Ishikawa (cell line): ENCODE measurements at regions not wholly inside any gene's neighbourhood (a gene's known extent, or its start where the extent isn't known, plus 50 kb on each side); places are given as distances from the start of the nearest gene placed in this dataset.

Experiments used
- CEBPB ChIP-seq: IDR thresholded peaks from 2 replicates; pipeline ENCODE4 v1.6.1; 2012
- CREB1 ChIP-seq: IDR thresholded peaks from 2 replicates; pipeline ENCODE4 v1.6.1; 2012; ENCODE audit warnings: low read depth
- EGR1 ChIP-seq: IDR thresholded peaks from 2 replicates; pipeline ENCODE4 v1.6.1; 2012
- EP300 ChIP-seq: IDR thresholded peaks from 2 replicates; pipeline ENCODE4 v1.6.1; 2012; ENCODE audit warnings: borderline replicate concordance
- FOXM1 ChIP-seq: IDR thresholded peaks from 2 replicates; pipeline ENCODE4 v1.6.1; 2012; ENCODE audit warnings: low read depth, borderline replicate concordance
- NFIC ChIP-seq: IDR thresholded peaks from 2 replicates; pipeline ENCODE4 v1.6.1; 2012
- RAD21 ChIP-seq: IDR thresholded peaks from 2 replicates; pipeline ENCODE4 v1.6.1; 2012; ENCODE audit warnings: low read depth
- TAF1 ChIP-seq: IDR thresholded peaks from 2 replicates; pipeline ENCODE4 v1.6.1; 2012; ENCODE audit warnings: low read depth, mild to moderate bottlenecking
- TCF12 ChIP-seq: IDR thresholded peaks from 2 replicates; pipeline ENCODE4 v1.6.1; 2012; ENCODE audit warnings: low read depth
- TEAD4 ChIP-seq: IDR thresholded peaks from 2 replicates; pipeline ENCODE4 v1.6.1; 2012
- USF1 ChIP-seq: IDR thresholded peaks from 2 replicates; pipeline ENCODE4 v1.6.1; 2012
- YY1 ChIP-seq: IDR thresholded peaks from 2 replicates; pipeline ENCODE4 v1.6.1; 2012; ENCODE audit warnings: low read depth
- ZBTB7A ChIP-seq: IDR thresholded peaks from 2 replicates; pipeline ENCODE4 v1.6.1; 2012; ENCODE audit warnings: low read depth
- TF ChIP-seq, protein P1 (sequence below): IDR thresholded peaks from 2 replicates; pipeline ENCODE4 v1.6.1; 2012; ENCODE audit warnings: low read depth, mild to moderate bottlenecking
- TF ChIP-seq, protein P2 (sequence below): IDR thresholded peaks from 2 replicates; pipeline ENCODE4 v1.6.1; 2012

DNA sequence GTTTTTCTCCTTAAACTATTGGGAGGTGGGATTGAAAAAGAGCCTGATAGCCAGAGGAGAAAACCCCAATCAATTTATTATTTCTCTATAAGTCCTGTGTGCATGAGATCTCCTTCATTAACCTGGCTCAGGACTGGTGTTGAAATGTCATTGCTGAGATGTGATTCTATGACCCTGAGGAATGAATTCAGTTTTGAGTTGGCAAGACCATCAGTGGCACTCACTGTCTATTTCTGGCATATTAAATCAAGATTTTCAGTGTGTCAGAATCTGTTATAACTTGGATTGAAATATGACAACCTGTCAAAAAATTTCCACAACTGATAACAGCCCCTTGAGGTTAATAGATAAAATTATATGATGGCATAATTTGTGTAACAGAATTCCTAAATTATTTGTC is 431.1 kb downstream of the TFAP2B start:
- no peak for TF ChIP-seq EGR1
- TF ChIP-seq EP300 = no peak
- no peak for TF ChIP-seq TAF1

DNA sequence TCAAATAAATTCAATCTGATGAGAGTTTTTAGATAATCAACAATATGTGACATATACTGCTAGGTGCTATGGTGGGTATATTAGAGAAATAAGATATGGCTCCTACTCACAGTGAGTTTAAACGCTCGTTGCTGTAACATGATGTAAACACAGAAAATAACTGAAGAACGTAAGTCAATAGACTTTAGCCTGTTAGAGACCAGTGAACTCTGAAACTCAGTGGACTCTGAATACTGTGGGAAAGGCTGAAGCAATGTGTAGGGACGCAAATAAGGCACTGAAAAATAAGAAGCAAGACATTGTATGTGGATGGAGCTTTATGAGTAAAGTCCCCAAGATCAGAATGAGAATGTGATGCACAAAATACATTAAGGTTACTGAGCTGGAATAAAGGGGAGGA is 431.6 kb downstream of the TFAP2B start:
- TF ChIP-seq YY1 = no peak
- TF ChIP-seq, protein P1, sequence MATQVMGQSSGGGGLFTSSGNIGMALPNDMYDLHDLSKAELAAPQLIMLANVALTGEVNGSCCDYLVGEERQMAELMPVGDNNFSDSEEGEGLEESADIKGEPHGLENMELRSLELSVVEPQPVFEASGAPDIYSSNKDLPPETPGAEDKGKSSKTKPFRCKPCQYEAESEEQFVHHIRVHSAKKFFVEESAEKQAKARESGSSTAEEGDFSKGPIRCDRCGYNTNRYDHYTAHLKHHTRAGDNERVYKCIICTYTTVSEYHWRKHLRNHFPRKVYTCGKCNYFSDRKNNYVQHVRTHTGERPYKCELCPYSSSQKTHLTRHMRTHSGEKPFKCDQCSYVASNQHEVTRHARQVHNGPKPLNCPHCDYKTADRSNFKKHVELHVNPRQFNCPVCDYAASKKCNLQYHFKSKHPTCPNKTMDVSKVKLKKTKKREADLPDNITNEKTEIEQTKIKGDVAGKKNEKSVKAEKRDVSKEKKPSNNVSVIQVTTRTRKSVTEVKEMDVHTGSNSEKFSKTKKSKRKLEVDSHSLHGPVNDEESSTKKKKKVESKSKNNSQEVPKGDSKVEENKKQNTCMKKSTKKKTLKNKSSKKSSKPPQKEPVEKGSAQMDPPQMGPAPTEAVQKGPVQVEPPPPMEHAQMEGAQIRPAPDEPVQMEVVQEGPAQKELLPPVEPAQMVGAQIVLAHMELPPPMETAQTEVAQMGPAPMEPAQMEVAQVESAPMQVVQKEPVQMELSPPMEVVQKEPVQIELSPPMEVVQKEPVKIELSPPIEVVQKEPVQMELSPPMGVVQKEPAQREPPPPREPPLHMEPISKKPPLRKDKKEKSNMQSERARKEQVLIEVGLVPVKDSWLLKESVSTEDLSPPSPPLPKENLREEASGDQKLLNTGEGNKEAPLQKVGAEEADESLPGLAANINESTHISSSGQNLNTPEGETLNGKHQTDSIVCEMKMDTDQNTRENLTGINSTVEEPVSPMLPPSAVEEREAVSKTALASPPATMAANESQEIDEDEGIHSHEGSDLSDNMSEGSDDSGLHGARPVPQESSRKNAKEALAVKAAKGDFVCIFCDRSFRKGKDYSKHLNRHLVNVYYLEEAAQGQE = no peak
- TF ChIP-seq TEAD4 = no peak
- no peak for TF ChIP-seq TCF12
- no peak for TF ChIP-seq EGR1

- TF ChIP-seq, protein P1 = no peak
- TF ChIP-seq YY1 = no peak
- TF ChIP-seq RAD21 = no peak
- no peak for TF ChIP-seq FOXM1
- no peak for TF ChIP-seq TAF1
- no peak for TF ChIP-seq CEBPB
These were observed 439.3 kb downstream of the TFAP2B start for GRCh38 chr6:51257938-51258337.

GRCh38 chr6:51260003-51260402 is 441.3 kb downstream of the TFAP2B start:
- no peak for TF ChIP-seq RAD21
- TF ChIP-seq, protein P2, sequence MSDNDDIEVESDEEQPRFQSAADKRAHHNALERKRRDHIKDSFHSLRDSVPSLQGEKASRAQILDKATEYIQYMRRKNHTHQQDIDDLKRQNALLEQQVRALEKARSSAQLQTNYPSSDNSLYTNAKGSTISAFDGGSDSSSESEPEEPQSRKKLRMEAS = no peak
- TF ChIP-seq TAF1 = no peak
- TF ChIP-seq CEBPB = no peak
- no peak for TF ChIP-seq FOXM1
- no peak for TF ChIP-seq EGR1
- TF ChIP-seq EP300 = no peak
- no peak for TF ChIP-seq USF1
- TF ChIP-seq TEAD4 = no peak
- TF ChIP-seq ZBTB7A = no peak
- TF ChIP-seq NFIC = no peak
- TF ChIP-seq, protein P1 = no peak
- TF ChIP-seq CREB1 = no peak
- no peak for TF ChIP-seq YY1
- no peak for TF ChIP-seq TCF12

DNA sequence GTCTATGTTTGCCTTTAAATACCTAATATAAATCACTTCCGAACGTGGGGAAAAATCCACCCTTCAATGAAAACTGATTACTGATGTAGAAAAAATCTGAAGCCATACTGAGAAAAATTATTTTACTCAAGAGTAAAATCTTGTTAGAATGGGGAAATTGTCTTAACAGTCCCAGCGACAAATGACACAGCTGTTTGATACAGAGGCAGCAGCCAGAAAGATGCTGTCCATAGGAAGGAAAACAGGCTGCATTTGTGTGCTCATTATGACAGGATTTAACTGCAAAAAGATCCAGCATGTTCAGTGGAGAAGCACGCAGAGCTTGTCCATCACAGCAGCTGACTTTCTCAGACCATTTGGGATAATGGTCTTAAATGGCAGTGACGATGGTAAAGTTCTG is 443.0 kb downstream of the TFAP2B start:
- TF ChIP-seq TEAD4 (no peak), USF1 (no peak), EP300 (no peak), EGR1 (no peak), FOXM1 (no peak), CEBPB (no peak), YY1 (no peak), TCF12 (no peak)
- TF ChIP-seq, protein P1 = no peak
- TF ChIP-seq, protein P2 = no peak
